ENCODE measurements at regions not wholly inside any gene's neighbourhood (a gene's known extent, or its start where the extent isn't known, plus 50 kb on each side); places are given as distances from the start of the nearest gene placed in this dataset.
"Not testable (repeated sequence)": the region's sequence is repeated elsewhere in the genome, so short reads cannot be mapped to it uniquely, and the experiment has no call there.

GRCh38 chr12:75695926-75696325 lies 184.5 kb upstream of the KRR1 start:
- DNase-seq = no peak

- no peak for DNase-seq
These were observed 183.3 kb upstream of the KRR1 start for GRCh38 chr12:75694534-75695268.

- DNase-seq = no peak
These were observed 181.5 kb upstream of the KRR1 start for GRCh38 chr12:75692876-75693275.

GRCh38 chr12:75690296-75690955 lies 179.0 kb upstream of the KRR1 start:
- no peak for DNase-seq

- not testable (repeated sequence) for DNase-seq
These were observed 174.8 kb upstream of the KRR1 start for GRCh38 chr12:75686233-75686632.

- no peak for DNase-seq
These were observed 174.3 kb upstream of the KRR1 start for GRCh38 chr12:75685617-75686225.

- DNase-seq = no peak
These were observed 173.5 kb upstream of the KRR1 start for GRCh38 chr12:75684678-75685616.

GRCh38 chr12:75683995-75684586 lies 172.7 kb upstream of the KRR1 start:
- not testable (repeated sequence) for DNase-seq

GRCh38 chr12:75683220-75683619 lies 171.8 kb upstream of the KRR1 start:
- DNase-seq = no peak

- no peak for DNase-seq
These were observed 166.1 kb upstream of the KRR1 start for GRCh38 chr12:75677522-75677921.

- no peak for DNase-seq
These were observed 163.0 kb upstream of the KRR1 start for GRCh38 chr12:75674393-75674792.

- no peak for DNase-seq
These were observed 160.8 kb upstream of the KRR1 start for GRCh38 chr12:75672200-75672599.

- no peak for DNase-seq
These were observed 158.8 kb upstream of the KRR1 start for GRCh38 chr12:75670216-75670615.

GRCh38 chr12:75666939-75667334 lies 155.5 kb upstream of the KRR1 start:
- DNase-seq = no peak

- DNase-seq = no peak
These were observed 154.9 kb upstream of the KRR1 start for GRCh38 chr12:75666126-75666938.

- DNase-seq = no peak
These were observed 153.8 kb upstream of the KRR1 start for GRCh38 chr12:75665216-75665615.

- no peak for DNase-seq
These were observed 151.2 kb upstream of the KRR1 start for GRCh38 chr12:75662511-75663159.

- no peak for DNase-seq
These were observed 150.5 kb upstream of the KRR1 start for GRCh38 chr12:75661908-75662307.

- no peak for DNase-seq
These were observed 149.5 kb upstream of the KRR1 start for GRCh38 chr12:75660805-75661404.

- DNase-seq = no peak
These were observed 148.7 kb upstream of the KRR1 start for GRCh38 chr12:75660107-75660530.

Data from inflammatory macrophage treated with lipopolysaccharide for 1 hour (primary cell).